ENCODE measurements at regions not wholly inside any gene's neighbourhood (a gene's known extent, or its start where the extent isn't known, plus 50 kb on each side); places are given as distances from the start of the nearest gene placed in this dataset.

DNA sequence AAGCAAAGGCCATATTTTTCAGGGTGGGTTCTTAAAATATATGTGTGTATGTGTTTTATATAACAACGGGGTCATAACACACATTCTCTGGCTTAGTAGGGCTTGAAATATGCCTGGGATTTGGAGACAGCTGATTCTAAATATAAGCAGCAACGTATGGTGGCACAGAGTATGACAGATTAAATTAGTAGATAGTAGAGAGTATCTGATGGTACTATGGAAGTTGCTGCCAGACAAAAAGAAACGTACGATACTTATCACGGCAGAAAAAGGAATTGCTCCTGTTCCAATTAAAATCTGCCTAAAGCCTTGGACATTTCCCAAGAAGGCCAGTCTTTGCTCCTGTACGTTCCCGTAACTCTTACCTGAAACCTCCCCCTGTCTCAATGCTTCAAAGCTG lies 607.9 kb upstream of the ID2 start:
- no peak overlapping the region for H3K27ac ChIP-seq (ENCODE audit: low read length)
- H3K4me3 ChIP-seq (ENCODE audit: low read length in 2 of 2) = no peak overlapping the region
- no peaks in the 10 kb centered on the region for H3K36me3 ChIP-seq (ENCODE audit: control insufficient read depth in 2 of 2, insufficient read depth in 2 of 2, low read length in 2 of 2)
- H3K9me3 ChIP-seq (ENCODE audit: control insufficient read depth in 2 of 2, low read length in 2 of 2) = no peaks in the 10 kb centered on the region
- H3K27me3 ChIP-seq (ENCODE audit: control insufficient read depth in 1 of 2, insufficient read depth in 2 of 2, low read length in 2 of 2) = no peaks in the 10 kb centered on the region
- H3K9ac ChIP-seq (ENCODE audit: low read length in 2 of 2) = no peak overlapping the region
- no peaks in the 10 kb centered on the region for H3K4me1 ChIP-seq (ENCODE audit: control insufficient read depth, insufficient read depth, low read length)

DNA sequence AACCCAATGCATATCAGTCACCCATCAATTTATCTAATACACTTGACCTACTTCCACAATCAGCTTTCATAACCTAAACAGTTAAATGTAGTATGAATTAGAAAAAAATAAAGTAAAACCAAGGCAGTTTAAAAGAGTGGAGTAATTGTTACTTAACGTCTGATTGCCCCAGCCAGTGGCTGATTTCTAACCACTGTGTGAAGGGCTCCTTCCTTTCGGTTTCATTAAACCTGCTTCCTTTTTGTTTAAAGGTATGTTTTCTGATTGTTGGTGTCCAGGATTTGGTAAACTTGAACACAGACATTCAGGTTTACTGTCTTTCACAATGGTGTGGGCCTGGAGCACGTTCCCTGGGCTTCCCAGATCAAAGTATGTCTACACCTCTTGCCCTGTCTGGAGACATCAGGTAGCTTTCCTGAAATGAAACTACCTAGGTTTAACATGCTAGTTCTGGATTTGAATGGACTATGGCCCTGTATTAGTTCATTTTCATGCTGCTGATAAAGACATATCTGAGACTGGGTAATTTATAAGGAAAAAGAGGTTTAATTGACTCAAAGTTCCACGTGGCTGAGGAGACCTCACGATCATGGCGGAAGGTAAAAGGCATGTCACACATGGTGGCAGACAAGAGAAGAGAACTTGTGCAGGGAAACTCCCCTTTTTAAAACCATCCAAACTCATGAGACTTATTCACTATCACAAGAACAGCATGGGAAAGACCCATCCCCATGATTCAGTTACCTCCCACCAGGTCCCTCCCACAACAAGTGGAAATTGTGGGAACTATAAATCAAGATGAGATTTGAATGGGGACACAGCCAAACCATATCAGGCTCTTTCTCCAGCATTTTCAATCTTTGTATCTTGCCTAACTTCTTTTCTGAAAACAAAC lies 605.2 kb upstream of the ID2 start:
- no peak overlapping the region for H3K27ac ChIP-seq (ENCODE audit: low read length)
- no peaks in the 10 kb centered on the region for H3K27me3 ChIP-seq (ENCODE audit: control insufficient read depth in 1 of 2, insufficient read depth in 2 of 2, low read length in 2 of 2)
- H3K9me3 ChIP-seq (ENCODE audit: control insufficient read depth in 2 of 2, low read length in 2 of 2) = no peaks in the 10 kb centered on the region
- H3K4me1 ChIP-seq (ENCODE audit: control insufficient read depth, insufficient read depth, low read length) = no peaks in the 10 kb centered on the region
- no peak overlapping the region for H3K4me3 ChIP-seq (ENCODE audit: low read length in 2 of 2)
- no peak overlapping the region for H3K9ac ChIP-seq (ENCODE audit: low read length in 2 of 2)
- H3K36me3 ChIP-seq (ENCODE audit: control insufficient read depth in 2 of 2, insufficient read depth in 2 of 2, low read length in 2 of 2) = no peaks in the 10 kb centered on the region

DNA sequence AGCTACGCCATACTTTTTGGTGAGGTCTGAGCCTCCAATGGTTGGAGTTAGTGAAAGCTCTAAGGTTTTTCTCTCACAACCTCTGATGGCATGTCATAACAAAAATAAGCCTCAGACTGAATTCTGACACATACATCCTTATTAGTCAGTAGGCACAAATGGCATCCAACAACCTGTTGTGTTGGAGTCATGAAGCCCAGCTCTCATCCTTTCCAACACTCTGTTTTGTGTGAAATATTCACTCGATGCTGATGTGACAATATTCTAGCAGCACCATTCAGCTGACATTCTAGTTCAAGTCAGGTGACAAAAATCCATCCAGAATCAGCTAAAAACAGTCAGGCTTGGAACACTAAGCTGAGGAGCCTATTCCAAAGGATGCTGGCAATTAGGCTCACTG lies 603.2 kb upstream of the ID2 start:
- no peaks in the 10 kb centered on the region for H3K36me3 ChIP-seq (ENCODE audit: control insufficient read depth in 2 of 2, insufficient read depth in 2 of 2, low read length in 2 of 2)
- no peaks in the 10 kb centered on the region for H3K27me3 ChIP-seq (ENCODE audit: control insufficient read depth in 1 of 2, insufficient read depth in 2 of 2, low read length in 2 of 2)
- no peaks in the 10 kb centered on the region for H3K4me1 ChIP-seq (ENCODE audit: control insufficient read depth, insufficient read depth, low read length)
- H3K4me3 ChIP-seq (ENCODE audit: low read length in 2 of 2) = no peak overlapping the region
- no peak overlapping the region for H3K27ac ChIP-seq (ENCODE audit: low read length)
- no peak overlapping the region for H3K9ac ChIP-seq (ENCODE audit: low read length in 2 of 2)
- H3K9me3 ChIP-seq (ENCODE audit: control insufficient read depth in 2 of 2, low read length in 2 of 2) = no peaks in the 10 kb centered on the region

DNA sequence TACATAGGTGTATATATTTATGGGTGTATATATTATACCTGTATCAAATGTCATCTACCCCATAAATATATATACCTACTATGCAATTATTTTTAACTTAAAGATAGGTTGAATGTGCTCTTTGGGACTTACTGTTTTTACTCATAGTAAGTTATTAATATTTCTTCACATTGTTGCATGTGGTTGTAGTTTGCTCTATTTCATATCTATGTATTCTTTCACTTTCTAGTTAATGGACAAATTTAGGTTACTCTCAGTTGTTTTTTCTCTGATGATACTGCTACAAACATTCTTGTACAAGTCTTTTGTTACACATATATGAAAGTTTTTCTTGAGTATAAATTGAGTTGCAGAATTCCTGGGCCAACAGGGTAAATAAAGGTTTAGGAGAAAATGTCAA lies 601.8 kb upstream of the ID2 start:
- no peak overlapping the region for H3K4me3 ChIP-seq (ENCODE audit: low read length in 2 of 2)

DNA sequence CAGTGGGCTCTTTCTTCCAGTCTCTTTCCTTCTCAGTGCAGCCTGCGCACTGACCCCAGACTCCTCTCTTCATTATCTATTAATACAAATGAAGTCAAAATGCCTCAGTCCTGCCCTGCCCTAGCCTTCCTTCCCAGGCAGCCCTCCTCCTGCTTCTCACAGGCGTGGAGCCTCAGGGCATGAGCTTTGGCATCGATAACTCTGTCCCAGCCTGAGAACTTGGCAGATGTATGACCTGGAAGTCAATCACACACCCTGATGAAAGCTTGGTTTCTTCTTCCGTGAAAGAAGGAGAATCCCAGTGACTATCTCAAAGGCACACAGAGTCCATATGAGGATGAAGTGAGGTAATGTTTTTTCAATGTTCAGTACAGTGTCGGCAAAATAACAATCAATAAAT lies 600.7 kb upstream of the ID2 start:
- Histone ChIP-seq H3K27me3 (ENCODE audit: control insufficient read depth in 1 of 2, insufficient read depth in 2 of 2, low read length in 2 of 2) (no peaks in the 10 kb centered on the region), H3K27ac (ENCODE audit: low read length) (no peak overlapping the region), H3K9me3 (ENCODE audit: control insufficient read depth in 2 of 2, low read length in 2 of 2) (no peaks in the 10 kb centered on the region), H3K4me1 (ENCODE audit: control insufficient read depth, insufficient read depth, low read length) (no peaks in the 10 kb centered on the region), H3K4me3 (ENCODE audit: low read length in 2 of 2) (no peak overlapping the region), H3K9ac (ENCODE audit: low read length in 2 of 2) (no peak overlapping the region), H3K36me3 (ENCODE audit: control insufficient read depth in 2 of 2, insufficient read depth in 2 of 2, low read length in 2 of 2) (no peaks in the 10 kb centered on the region)

More for the DNA sequence above, 601.8 kb upstream of the ID2 start:
- H3K27ac ChIP-seq (ENCODE audit: low read length) = no peak overlapping the region
- no peak overlapping the region for H3K9ac ChIP-seq (ENCODE audit: low read length in 2 of 2)
- H3K4me1 ChIP-seq (ENCODE audit: control insufficient read depth, insufficient read depth, low read length) = no peaks in the 10 kb centered on the region
- no peaks in the 10 kb centered on the region for H3K27me3 ChIP-seq (ENCODE audit: control insufficient read depth in 1 of 2, insufficient read depth in 2 of 2, low read length in 2 of 2)
- no peaks in the 10 kb centered on the region for H3K9me3 ChIP-seq (ENCODE audit: control insufficient read depth in 2 of 2, low read length in 2 of 2)
- no peaks in the 10 kb centered on the region for H3K36me3 ChIP-seq (ENCODE audit: control insufficient read depth in 2 of 2, insufficient read depth in 2 of 2, low read length in 2 of 2)

DNA sequence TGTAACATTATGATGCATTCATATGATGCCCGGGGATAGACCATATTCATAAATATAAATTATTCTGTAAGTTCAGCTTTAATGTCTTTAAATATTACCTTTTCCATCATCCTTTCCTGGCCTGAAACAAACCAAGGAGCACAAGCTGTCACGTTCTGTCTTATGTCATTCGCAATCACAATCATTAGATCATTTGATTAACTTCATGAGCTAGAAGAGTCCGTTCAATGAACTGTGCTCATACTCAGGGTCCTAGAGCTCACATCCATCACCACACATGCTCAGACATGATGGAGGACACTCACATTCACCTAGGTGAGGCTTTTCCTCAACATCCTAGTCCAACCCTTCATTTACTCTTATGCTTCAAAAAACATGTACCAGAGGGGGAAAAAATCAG lies 599.0 kb upstream of the ID2 start:
- H3K36me3 ChIP-seq (ENCODE audit: control insufficient read depth in 2 of 2, insufficient read depth in 2 of 2, low read length in 2 of 2) = no peaks in the 10 kb centered on the region
- no peaks in the 10 kb centered on the region for H3K27me3 ChIP-seq (ENCODE audit: control insufficient read depth in 1 of 2, insufficient read depth in 2 of 2, low read length in 2 of 2)
- H3K9me3 ChIP-seq (ENCODE audit: control insufficient read depth in 2 of 2, low read length in 2 of 2) = no peaks in the 10 kb centered on the region
- H3K4me1 ChIP-seq (ENCODE audit: control insufficient read depth, insufficient read depth, low read length) = no peaks in the 10 kb centered on the region
- no peak overlapping the region for H3K27ac ChIP-seq (ENCODE audit: low read length)
- no peak overlapping the region for H3K4me3 ChIP-seq (ENCODE audit: low read length in 2 of 2)
- H3K9ac ChIP-seq (ENCODE audit: low read length in 2 of 2) = no peak overlapping the region

DNA sequence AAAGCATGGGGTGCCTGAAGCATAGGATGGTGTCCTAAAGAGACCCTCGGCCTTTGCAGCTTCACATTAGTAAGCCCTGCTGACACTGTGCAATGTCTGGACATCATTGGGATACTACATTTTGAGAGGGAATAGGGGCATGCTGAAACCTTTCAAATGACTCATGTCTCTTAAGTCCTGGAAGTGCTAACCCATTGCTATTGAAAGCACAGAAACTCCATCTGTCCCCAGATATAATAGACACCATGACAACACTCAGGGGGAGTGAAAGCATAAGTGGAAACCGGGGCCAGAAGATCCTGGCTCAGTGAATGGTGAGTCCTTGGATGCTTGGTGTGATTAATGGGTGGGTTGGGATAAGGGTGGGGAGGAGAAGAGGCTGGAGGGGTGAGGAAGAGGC lies 595.5 kb upstream of the ID2 start:
- no peak overlapping the region for H3K27ac ChIP-seq (ENCODE audit: low read length)
- no peaks in the 10 kb centered on the region for H3K9me3 ChIP-seq (ENCODE audit: control insufficient read depth in 2 of 2, low read length in 2 of 2)
- H3K9ac ChIP-seq (ENCODE audit: low read length in 2 of 2) = no peak overlapping the region
- H3K27me3 ChIP-seq (ENCODE audit: control insufficient read depth in 1 of 2, insufficient read depth in 2 of 2, low read length in 2 of 2) = no peaks in the 10 kb centered on the region
- no peaks in the 10 kb centered on the region for H3K4me1 ChIP-seq (ENCODE audit: control insufficient read depth, insufficient read depth, low read length)
- no peaks in the 10 kb centered on the region for H3K36me3 ChIP-seq (ENCODE audit: control insufficient read depth in 2 of 2, insufficient read depth in 2 of 2, low read length in 2 of 2)
- no peak overlapping the region for H3K4me3 ChIP-seq (ENCODE audit: low read length in 2 of 2)

DNA sequence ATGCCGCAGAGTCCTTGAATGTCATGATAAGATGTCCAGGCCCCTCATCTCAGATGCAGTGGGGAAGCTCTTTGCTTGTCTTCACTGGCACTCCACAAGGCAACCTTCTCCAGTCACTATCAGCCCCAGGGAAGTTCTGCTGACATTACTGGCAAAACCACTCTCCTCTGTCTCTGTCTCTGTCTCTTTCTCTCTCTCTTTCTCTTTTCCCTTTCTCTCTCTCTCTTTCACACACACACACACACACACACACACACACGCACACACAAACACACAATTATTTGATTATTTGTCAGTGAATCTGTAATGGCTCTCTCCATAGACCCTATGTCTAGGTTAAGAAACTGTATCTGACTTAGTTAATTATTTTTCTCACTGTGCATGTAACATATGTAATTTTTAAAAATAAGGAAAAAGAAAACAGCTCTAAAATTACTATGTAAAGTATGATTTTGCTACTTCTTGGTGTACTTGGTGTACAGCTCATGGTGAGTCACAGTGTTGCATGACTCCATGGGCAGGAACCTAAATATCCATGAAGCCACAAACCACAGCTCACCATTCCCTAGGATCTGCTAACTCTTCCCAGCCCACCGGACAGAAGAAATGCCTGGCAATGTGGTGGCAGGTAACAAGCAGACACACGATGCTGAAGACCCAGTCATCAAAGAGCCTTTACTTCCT lies 594.9 kb upstream of the ID2 start:
- H3K4me3 ChIP-seq (ENCODE audit: low read length in 2 of 2) = no peak overlapping the region
- no peaks in the 10 kb centered on the region for H3K27me3 ChIP-seq (ENCODE audit: control insufficient read depth in 1 of 2, insufficient read depth in 2 of 2, low read length in 2 of 2)
- H3K27ac ChIP-seq (ENCODE audit: low read length) = no peak overlapping the region
- no peaks in the 10 kb centered on the region for H3K36me3 ChIP-seq (ENCODE audit: control insufficient read depth in 2 of 2, insufficient read depth in 2 of 2, low read length in 2 of 2)
- no peak overlapping the region for H3K9ac ChIP-seq (ENCODE audit: low read length in 2 of 2)
- no peaks in the 10 kb centered on the region for H3K9me3 ChIP-seq (ENCODE audit: control insufficient read depth in 2 of 2, low read length in 2 of 2)
- no peaks in the 10 kb centered on the region for H3K4me1 ChIP-seq (ENCODE audit: control insufficient read depth, insufficient read depth, low read length)

DNA sequence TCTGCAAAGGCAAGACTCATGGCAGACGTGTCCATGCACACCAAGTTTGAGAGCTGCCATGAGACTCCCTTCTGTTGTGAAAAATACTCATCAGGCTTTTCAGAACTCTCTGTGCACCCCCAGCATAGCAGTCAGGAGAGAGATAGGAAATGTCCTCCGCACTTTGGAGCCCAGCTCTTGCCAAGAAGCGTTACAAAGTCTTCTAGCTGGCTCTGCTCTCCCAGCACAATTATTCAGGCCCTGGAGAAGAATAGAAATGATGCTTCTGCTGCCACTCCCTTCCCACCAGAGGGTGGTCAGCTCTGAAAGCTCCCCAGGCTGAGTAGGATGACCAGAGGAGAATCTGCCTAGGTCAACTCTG lies 594.4 kb upstream of the ID2 start:
- no peaks in the 10 kb centered on the region for H3K27me3 ChIP-seq (ENCODE audit: control insufficient read depth in 1 of 2, insufficient read depth in 2 of 2, low read length in 2 of 2)
- no peaks in the 10 kb centered on the region for H3K9me3 ChIP-seq (ENCODE audit: control insufficient read depth in 2 of 2, low read length in 2 of 2)
- no peaks in the 10 kb centered on the region for H3K36me3 ChIP-seq (ENCODE audit: control insufficient read depth in 2 of 2, insufficient read depth in 2 of 2, low read length in 2 of 2)
- no peak overlapping the region for H3K9ac ChIP-seq (ENCODE audit: low read length in 2 of 2)
- no peaks in the 10 kb centered on the region for H3K4me1 ChIP-seq (ENCODE audit: control insufficient read depth, insufficient read depth, low read length)
- H3K27ac ChIP-seq (ENCODE audit: low read length) = no peak overlapping the region
- H3K4me3 ChIP-seq (ENCODE audit: low read length in 2 of 2) = no peak overlapping the region

DNA sequence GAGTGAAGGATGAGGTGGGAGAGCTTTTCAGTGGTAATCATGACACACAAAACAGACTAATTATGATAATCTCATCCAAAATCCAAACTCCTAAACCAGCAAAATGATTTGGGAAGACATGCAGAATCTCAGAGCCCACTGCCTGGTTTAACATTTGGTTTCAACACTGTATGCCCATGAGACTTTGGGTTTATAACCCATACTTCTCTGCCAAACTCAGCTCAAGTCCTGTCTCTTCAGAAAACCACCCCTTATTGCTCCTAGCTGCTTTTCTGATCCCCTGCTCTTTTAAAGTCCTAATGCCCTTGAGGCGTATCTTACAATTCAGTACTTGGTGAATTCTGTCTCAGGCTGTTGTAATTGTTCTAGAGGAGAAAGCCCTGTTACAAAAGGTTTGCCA lies 593.0 kb upstream of the ID2 start:
- H3K36me3 ChIP-seq (ENCODE audit: control insufficient read depth in 2 of 2, insufficient read depth in 2 of 2, low read length in 2 of 2) = no peaks in the 10 kb centered on the region
- H3K9me3 ChIP-seq (ENCODE audit: control insufficient read depth in 2 of 2, low read length in 2 of 2) = no peaks in the 10 kb centered on the region
- H3K4me1 ChIP-seq (ENCODE audit: control insufficient read depth, insufficient read depth, low read length) = no peaks in the 10 kb centered on the region
- H3K9ac ChIP-seq (ENCODE audit: low read length in 2 of 2) = no peak overlapping the region
- H3K27ac ChIP-seq (ENCODE audit: low read length) = no peak overlapping the region
- no peaks in the 10 kb centered on the region for H3K27me3 ChIP-seq (ENCODE audit: control insufficient read depth in 1 of 2, insufficient read depth in 2 of 2, low read length in 2 of 2)
- no peak overlapping the region for H3K4me3 ChIP-seq (ENCODE audit: low read length in 2 of 2)

DNA sequence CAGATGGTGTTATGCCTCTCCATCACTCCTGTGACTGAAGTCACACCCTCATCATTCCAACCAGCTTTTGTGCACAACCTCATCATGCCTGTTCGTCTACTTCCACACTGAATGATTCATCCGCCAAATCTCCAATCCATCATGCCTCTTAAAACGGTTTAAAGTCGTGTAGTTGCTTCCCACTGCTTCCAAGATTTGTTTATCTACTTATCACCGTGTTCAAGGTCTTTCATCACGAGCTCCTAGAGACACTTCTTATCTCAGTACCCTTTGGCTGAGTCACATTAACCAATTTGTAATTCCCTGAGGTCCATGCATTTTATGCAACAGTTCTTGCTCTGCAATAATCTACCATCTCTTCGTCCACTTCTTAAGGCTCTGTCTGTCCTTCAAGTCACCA lies 592.3 kb upstream of the ID2 start:
- no peak overlapping the region for H3K27ac ChIP-seq (ENCODE audit: low read length)
- no peaks in the 10 kb centered on the region for H3K27me3 ChIP-seq (ENCODE audit: control insufficient read depth in 1 of 2, insufficient read depth in 2 of 2, low read length in 2 of 2)
- no peaks in the 10 kb centered on the region for H3K4me1 ChIP-seq (ENCODE audit: control insufficient read depth, insufficient read depth, low read length)
- no peak overlapping the region for H3K9ac ChIP-seq (ENCODE audit: low read length in 2 of 2)
- H3K36me3 ChIP-seq (ENCODE audit: control insufficient read depth in 2 of 2, insufficient read depth in 2 of 2, low read length in 2 of 2) = no peaks in the 10 kb centered on the region
- H3K4me3 ChIP-seq (ENCODE audit: low read length in 2 of 2) = no peak overlapping the region
- no peaks in the 10 kb centered on the region for H3K9me3 ChIP-seq (ENCODE audit: control insufficient read depth in 2 of 2, low read length in 2 of 2)

All from stomach smooth muscle (tissue), 2 donors.